WTC11 (cell line): ENCODE measurements at regions not wholly inside any gene's neighbourhood (a gene's known extent, or its start where the extent isn't known, plus 50 kb on each side); places are given as distances from the start of the nearest gene placed in this dataset.

Experiments
- ATAC-seq: fragments of 200-7000 bp; cut with Tn5 transposase; 2 replicates; pipeline ENCODE4 v1.10.0; 2021; ENCODE audit warnings: mild to moderate bottlenecking, moderate library complexity
- CTCF ChIA-PET: fragments of 300-600 bp; sonication (Branson Sonifier 250); formaldehyde crosslinking; loops from one replicate; lab custom pipeline; 2021; ENCODE audit warnings: antibody characterized with exemption; lab: Charles Lee
- POLR2A ChIA-PET: fragments of 350-600 bp; sonication (Branson Sonifier 250); formaldehyde crosslinking; loops from one replicate; lab custom pipeline; 2021; ENCODE audit warnings: antibody characterized with exemption; lab: Charles Lee
- DNase-seq: peaks from one replicate; pipeline ENCODE4 v3.0.0; 2021; ENCODE audit warnings: low spot score
- H3K27ac Mint-ChIP-seq: 2 replicates; pipeline ENCODE4 v1.8.0; 2021; ENCODE audit warnings: mixed read lengths
- H3K27me3 Mint-ChIP-seq: 2 replicates; pipeline ENCODE4 v1.8.0; 2021; ENCODE audit warnings: low read depth, mild to moderate bottlenecking, moderate library complexity, mixed read lengths
- H3K36me3 Mint-ChIP-seq: 2 replicates; pipeline ENCODE4 v1.8.0; 2021; ENCODE audit warnings: mixed read lengths
- H3K4me1 Mint-ChIP-seq: 2 replicates; pipeline ENCODE4 v1.8.0; 2022; ENCODE audit warnings: mixed read lengths
- H3K4me3 Mint-ChIP-seq: 2 replicates; pipeline ENCODE4 v1.8.0; 2021; ENCODE audit warnings: mild to moderate bottlenecking, moderate library complexity, mixed read lengths
- H3K9me3 Mint-ChIP-seq: 2 replicates; pipeline ENCODE4 v1.8.0; 2021; ENCODE audit warnings: mixed read lengths
- CDX4 ChIP-seq: fragments of 250-450 bp; sonication (Bioruptor Pico); IDR thresholded peaks from 2 replicates; pipeline ENCODE4 v1.9.0; 2021; ENCODE audit warnings: moderate library complexity, mild to moderate bottlenecking, inconsistent platforms, borderline replicate concordance
- E2F4 ChIP-seq: sonication (generic); formaldehyde crosslinking; IDR thresholded peaks from 2 replicates; pipeline ENCODE4 v1.8.1; 2022; ENCODE audit warnings: low read depth, mild to moderate bottlenecking, moderate library complexity, missing genetic modification reagents, borderline replicate concordance
- ERG ChIP-seq: fragments of 250-450 bp; sonication (Bioruptor Pico); IDR thresholded peaks from 2 replicates; pipeline ENCODE4 v1.8.0; 2021; ENCODE audit warnings: mild to moderate bottlenecking
- JAZF1 ChIP-seq: fragments of 250-450 bp; sonication (Bioruptor Pico); IDR thresholded peaks from 2 replicates; pipeline ENCODE4 v1.9.0; 2021; ENCODE audit warnings: moderate library complexity, mild to moderate bottlenecking, inconsistent platforms
- MXD4 ChIP-seq: fragments of 250-450 bp; sonication (Bioruptor Pico); IDR thresholded peaks from 2 replicates; pipeline ENCODE4 v1.8.0; 2021; ENCODE audit warnings: mild to moderate bottlenecking, moderate library complexity, borderline replicate concordance
- PRDM15 ChIP-seq: sonication (generic); formaldehyde crosslinking; IDR thresholded peaks from 2 replicates; pipeline ENCODE4 v1.8.0; 2022; ENCODE audit warnings: missing genetic modification reagents
- PRRX2 ChIP-seq: fragments of 250-450 bp; sonication (Bioruptor Pico); IDR thresholded peaks from 2 replicates; pipeline ENCODE4 v1.8.0; 2021; ENCODE audit warnings: mild to moderate bottlenecking
- SP1 ChIP-seq: sonication (generic); formaldehyde crosslinking; conservative IDR thresholded peaks from 2 replicates; pipeline ENCODE4 v1.8.1; 2022; ENCODE audit warnings: missing genetic modification reagents
- ZNF121 ChIP-seq: sonication (generic); formaldehyde crosslinking; IDR thresholded peaks from 2 replicates; pipeline ENCODE4 v1.8.0; 2023; ENCODE audit warnings: missing genetic modification reagents
- ZNF512 ChIP-seq: sonication (generic); formaldehyde crosslinking; IDR thresholded peaks from 2 replicates; pipeline ENCODE4 v1.8.1; 2022; ENCODE audit warnings: missing genetic modification reagents, borderline replicate concordance

- H3K27ac Mint-ChIP-seq = no peak overlapping the region
- no peak for TF ChIP-seq PRRX2 (CRISPR knock-in tag)
- no peak for TF ChIP-seq MXD4 (CRISPR knock-in tag)
- ChIA-PET POLR2A (no interaction called here), CTCF (no interaction called here)
- ATAC-seq (no peak), DNase-seq (no peak)
- no peaks in the 10 kb centered on the region for H3K4me1 Mint-ChIP-seq
- no peaks in the 10 kb centered on the region for H3K36me3 Mint-ChIP-seq
- H3K27me3 Mint-ChIP-seq = no peaks in the 10 kb centered on the region
- peaks cover 4% of the 10 kb centered on the region for H3K9me3 Mint-ChIP-seq
- H3K4me3 Mint-ChIP-seq = no peak overlapping the region
Observed at GRCh38 chr21:19771881-19772280, 1226.3 kb upstream of the NCAM2 start.

- Mint-ChIP-seq H3K4me3 (no peak overlapping the region), H3K4me1 (no peaks in the 10 kb centered on the region), H3K36me3 (peaks cover 12% of the 10 kb centered on the region), H3K27me3 (no peaks in the 10 kb centered on the region), H3K9me3 (peaks cover 18% of the 10 kb centered on the region), H3K27ac (no peak overlapping the region)
- TF ChIP-seq PRDM15 (CRISPR knock-in tag) = no peak
- no peak for TF ChIP-seq E2F4 (CRISPR knock-in tag)
- TF ChIP-seq JAZF1 (CRISPR knock-in tag) = no peak
- no peak for TF ChIP-seq SP1 (CRISPR knock-in tag)
- ATAC-seq (no peak), DNase-seq (no peak)
- CTCF ChIA-PET = no interaction called here
- POLR2A ChIA-PET = no interaction called here
Observed at GRCh38 chr21:19776076-19776475, 1222.1 kb upstream of the NCAM2 start.

- ChIA-PET POLR2A (interaction anchor here (0.8 kb wide), 1 partner anchor 11 kb away, joined by 3 read pairs; no protein-coding TSS in a partner anchor), CTCF (interaction anchor here (0.5 to 1.5 kb wide), 5 partner anchors 8 to 207 kb away, joined by 3 to 7 read pairs (median 5); no protein-coding TSS in a partner anchor)
- Mint-ChIP-seq H3K9me3 (peaks cover 44% of the 10 kb centered on the region), H3K4me3 (no peak overlapping the region), H3K36me3 (peaks cover 20% of the 10 kb centered on the region), H3K4me1 (peaks cover 3% of the 10 kb centered on the region; the same call in 1 of the 2 replicates), H3K27me3 (no peaks in the 10 kb centered on the region), H3K27ac (no peak overlapping the region)
- peak; percentile 18 for DNase-seq
- peak; percentile 82 for ATAC-seq
- TF ChIP-seq ERG = no peak
- TF ChIP-seq ZNF121 (CRISPR knock-in tag) = no peak
- TF ChIP-seq CDX4 (CRISPR knock-in tag) = no peak
- TF ChIP-seq ZNF512 = no peak
Observed at GRCh38 chr21:19781881-19782652, 1216.1 kb upstream of the NCAM2 start.
